ENCODE measurements at regions not wholly inside any gene's neighbourhood (a gene's known extent, or its start where the extent isn't known, plus 50 kb on each side); places are given as distances from the start of the nearest gene placed in this dataset.

DNA sequence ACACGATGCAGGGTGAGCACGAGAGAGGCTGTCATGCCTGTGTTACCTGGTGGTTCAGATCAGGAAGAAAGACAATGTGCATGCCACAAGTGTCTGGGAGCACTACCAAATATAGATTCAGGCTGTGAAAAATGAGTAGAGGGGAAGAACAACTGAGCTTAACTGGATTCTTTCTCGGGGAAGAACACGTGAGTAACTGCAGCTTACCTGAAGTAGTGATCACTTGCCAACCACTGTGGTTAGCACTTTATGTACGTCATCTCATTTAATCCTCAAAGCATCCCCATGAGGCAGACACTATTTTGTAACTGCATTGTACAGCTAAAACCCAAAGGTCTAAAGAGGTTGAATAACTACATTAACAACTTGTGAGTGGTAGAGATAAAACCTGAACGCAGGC is 746.2 kb downstream of the TUSC7 start (continued):
- TF ChIP-seq ATF2 (IDR thresholded peaks at IDR 0.05; ENCODE audit: low read length) = no peak
